M059J (cell line): ENCODE measurements at regions not wholly inside any gene's neighbourhood (a gene's known extent, or its start where the extent isn't known, plus 50 kb on each side); places are given as distances from the start of the nearest gene placed in this dataset.
A peak's percentile ranks its signal among the peaks of the same experiment; 100 is the strongest.

Experiments
- DNase-seq: peaks from one replicate; pipeline ENCODE4 v3.0.0-alpha.2; 2012; ENCODE audit warnings: low read depth

DNA sequence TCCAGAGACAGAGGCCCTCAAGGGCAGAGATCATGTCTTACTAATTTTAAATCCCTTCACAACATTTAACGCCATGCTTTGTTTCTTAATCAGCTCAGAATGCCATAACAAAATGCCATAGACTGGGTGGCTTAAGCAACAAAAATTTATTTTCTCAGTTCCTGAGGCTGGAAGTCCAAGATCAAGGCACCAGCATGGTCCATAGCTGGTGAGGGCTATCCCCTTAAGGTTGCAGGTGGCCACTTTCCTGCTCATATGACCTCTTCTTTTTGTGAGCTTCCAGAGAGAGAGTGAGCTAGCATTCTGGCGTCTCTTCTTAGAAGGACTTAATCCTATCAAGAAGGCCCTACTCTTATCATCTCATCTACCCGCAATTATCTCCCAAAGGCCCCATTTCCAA lies 470.3 kb downstream of the ZNF608 start:
- no peak for DNase-seq

DNA sequence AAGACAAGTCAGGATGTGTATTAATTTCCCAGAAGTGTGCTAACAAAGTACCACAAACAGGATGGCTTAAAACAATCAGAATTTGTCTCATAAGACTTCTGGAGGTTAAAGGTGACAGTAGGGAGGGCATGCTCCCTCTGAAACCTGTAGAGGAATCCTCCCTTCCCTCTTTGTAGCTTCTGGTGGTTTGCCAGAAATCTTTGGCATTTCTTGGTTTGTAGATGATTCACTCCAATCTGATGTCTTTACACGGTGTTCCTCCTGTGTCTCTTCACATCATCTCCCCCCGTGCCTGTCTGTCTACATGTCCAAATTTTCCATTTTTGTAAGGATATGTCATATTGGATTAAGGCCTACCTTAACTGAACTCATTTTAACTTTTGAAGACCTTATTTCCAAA lies 471.5 kb downstream of the ZNF608 start:
- DNase-seq = peak; percentile 75

DNA sequence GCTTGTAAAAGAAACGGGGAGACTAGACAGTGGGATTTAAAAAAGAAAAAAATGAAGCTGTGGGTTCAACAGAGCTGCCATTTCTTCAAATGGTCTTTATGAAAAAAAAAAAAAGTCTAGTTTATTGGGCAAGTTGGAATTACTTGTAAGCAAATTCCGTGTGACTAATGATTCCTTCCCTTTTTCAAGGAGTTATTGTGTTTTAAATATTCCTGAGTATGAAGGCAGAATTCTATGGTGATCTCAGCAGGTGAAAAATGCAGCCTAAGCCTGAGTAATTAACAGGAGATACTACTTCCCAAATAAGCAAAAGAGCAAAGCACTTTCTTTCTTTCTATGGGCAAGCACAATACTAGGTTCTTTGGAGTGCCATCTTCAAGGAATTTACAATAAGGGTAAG lies 481.9 kb downstream of the ZNF608 start:
- DNase-seq = peak; percentile 10

DNA sequence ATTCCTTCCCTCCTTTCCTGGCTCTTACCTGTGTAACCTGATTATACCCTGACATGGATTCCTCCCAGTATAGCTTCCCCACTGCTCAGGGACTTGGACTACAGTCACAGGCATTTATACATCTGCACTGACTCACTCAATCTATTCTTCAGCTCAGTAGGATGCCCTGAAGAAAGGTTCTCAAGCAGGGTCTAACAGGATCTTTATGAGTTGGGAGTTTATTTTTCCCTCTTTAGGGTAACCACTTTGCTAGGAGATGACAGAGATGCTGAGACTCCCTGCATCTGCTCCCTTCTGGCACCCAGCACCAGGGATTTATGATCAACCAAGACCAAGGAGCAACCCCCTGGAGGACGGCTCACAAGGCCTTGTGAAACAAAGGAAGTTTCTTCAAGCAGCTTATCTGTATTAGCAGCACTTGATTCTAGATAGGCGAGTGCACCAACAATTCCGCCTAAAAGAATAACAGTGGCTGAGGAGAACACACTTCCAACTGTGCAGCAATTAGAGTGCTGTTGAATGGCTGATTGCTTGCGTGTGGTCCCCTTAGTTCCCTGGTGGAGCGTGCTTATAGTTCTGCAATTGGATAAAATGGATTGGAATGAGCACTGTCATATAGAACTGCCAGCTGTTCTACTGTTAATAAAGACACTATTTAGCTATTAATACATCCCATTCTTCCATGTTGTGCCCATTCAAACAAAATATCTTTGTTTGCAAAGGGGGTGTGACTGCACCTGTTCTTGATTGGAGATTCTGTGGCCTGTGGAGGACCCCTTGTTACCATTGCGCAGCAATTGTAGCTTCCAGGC lies 482.6 kb downstream of the ZNF608 start:
- DNase-seq = no peak

- DNase-seq = no peak
Measured at GRCh38 chr5:124262991-124263571, 483.4 kb downstream of the ZNF608 start.

- DNase-seq = no peak
Measured at GRCh38 chr5:124262470-124262869, 484.0 kb downstream of the ZNF608 start.

- DNase-seq = no peak
Measured at GRCh38 chr5:124261848-124262247, 484.6 kb downstream of the ZNF608 start.

DNA sequence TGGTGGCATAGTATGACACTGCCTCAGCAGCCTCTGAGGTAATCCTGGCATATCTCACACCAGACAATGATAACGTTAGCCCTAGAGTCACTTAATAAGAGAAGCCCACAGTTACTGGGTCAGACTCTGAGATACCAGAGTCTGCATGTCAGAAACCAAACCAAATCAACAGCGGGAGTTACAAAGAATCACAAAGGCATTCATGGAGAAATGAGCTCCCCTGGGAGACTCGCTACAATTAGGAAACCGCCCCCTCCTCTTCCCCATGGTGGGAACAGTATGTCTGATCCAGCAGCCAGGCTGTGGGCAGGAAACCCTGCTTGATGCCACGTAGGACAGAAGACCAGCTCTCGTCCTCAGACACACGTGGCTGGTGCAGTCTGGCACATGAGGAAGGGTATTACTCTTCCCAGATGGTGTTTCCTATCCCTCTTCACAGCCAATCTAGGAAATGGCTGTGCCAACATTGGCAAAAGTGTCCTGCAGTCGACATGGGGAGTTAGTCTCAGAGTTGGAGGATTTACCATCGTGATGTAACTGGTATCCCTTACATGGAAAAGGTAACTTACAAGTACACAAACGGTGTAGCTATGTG lies 485.4 kb downstream of the ZNF608 start:
- DNase-seq = no peak

DNA sequence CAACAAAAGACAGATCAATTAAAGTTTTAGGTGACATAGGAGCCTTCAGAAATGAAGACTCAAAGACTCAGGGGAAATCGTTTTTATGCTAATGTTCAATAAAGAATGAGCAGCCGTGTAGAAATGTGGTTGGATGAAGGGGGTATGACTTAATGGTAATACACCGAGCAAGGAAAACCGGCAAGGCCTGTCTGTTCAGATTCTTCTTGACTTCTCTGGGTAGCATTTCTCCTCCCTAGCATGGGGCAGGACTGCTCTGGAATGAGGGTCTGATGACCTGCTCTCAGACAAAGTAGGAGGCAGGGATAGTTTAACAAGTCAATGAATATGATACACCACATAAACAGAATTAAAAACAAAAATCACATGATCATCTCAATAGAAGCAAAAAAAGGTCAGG lies 487.4 kb downstream of the ZNF608 start:
- DNase-seq = no peak

DNA sequence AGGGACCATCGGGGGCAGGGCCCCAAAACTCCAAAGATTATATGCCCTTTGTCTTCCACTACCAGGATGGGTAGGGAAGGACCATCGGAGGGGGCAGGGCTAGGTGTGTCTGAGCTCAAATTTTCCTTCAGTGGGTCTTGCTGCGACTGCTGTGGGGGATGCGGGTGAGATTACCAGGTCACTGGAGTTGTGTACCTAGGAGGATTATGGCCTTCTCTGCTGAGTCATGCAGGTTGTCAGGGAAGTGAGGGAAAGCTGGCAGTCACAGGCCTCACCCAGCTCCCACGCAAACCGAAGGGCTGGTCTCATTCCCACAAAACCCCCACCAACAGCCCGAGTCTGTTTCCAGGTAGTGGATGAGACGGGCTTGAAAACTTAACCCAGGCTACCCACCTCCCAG lies 489.4 kb downstream of the ZNF608 start:
- DNase-seq = no peak

DNA sequence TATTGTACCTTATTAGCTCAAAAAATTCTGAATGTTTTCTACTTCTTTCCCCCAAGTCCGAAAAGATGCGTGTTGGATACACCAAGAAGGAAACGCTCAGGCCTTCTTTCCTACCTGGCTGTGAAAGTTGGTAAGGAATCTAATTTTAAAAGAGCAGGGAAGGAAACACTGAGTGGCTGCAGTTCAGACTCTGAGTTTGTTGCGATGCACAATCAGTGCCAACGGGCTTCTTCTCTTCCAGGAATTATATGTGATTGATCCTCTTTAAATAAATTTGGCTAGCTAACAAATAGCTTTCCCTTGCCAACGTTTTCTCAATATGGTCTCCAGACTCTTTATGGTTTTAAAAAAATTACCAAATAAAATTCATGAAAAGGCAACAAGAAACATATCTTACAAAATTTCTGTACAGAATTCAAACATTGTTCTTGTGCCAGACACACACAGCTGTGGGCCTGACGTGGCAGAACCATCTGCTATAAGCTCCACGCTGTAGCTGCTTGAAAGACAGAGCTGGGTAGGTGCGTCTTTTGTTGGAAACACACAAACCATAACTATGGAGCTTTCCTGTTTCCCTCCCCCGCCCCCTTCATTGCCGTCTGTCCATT lies 493.1 kb downstream of the ZNF608 start:
- DNase-seq = no peak

GRCh38 chr5:124252747-124253146 lies 493.7 kb downstream of the ZNF608 start:
- DNase-seq = no peak

GRCh38 chr5:124252191-124252638 lies 494.2 kb downstream of the ZNF608 start:
- DNase-seq = no peak

DNA sequence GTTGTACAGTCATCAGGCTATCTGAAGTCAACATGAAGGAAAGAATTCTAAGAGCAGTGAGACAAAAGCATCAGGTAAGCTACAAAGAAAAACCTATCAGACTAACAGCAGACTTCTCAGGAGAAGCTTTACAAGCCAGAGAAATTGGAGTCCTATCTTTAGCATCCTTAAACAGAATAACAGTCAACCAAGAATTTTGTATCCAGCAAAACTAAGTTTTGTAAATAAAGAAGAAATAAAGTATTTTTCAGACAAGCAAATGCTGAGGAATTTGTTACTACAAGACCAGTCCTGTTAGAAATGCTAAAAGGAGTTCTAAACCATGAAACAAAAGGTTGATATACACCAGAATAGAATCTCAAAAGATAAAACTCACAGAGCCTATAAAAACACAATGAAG lies 501.2 kb downstream of the ZNF608 start:
- DNase-seq = no peak

DNA sequence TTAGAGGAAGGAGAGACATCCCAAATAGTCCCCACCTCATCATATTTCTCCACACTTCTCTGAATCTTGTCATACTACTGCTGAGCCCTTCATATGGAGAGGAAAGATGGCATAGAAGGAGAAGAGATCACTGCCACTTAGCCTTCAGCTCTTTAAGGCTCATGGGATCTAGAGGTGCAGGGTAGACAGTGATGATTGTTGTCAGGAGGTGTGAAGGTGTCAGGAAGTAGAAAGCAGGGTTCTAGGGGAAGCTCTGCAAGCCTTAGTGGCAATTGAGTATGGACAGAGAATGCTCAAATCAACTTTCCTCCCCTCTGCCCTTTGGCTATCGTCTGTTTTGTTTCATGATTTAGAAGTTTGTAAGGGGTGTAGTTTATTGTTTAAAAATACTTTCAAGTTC lies 505.7 kb downstream of the ZNF608 start:
- no peak for DNase-seq

- no peak for DNase-seq
Measured at GRCh38 chr5:124239572-124239971, 506.9 kb downstream of the ZNF608 start.

DNA sequence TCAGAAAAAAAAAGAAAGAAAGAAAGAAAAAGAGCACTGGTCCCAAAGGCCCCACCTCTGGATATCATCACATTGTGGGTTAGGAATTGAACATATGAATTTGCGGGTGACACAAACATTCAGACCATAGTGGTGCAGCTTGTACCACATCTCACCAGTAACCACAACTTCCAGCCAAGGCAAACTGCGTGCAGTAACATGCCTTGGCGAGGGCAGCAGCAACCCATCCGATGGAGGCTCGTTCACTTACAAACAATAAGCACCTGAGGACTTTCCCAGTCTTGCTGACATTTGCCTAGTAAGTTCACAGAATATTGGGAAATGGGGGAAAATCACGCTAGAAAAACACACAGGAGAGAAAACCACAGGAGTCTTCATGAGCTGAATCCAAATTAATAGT lies 508.1 kb downstream of the ZNF608 start:
- DNase-seq = no peak

- no peak for DNase-seq
Measured at GRCh38 chr5:124237206-124237695, 509.2 kb downstream of the ZNF608 start.

GRCh38 chr5:124236361-124237205 lies 509.9 kb downstream of the ZNF608 start:
- no peak for DNase-seq

DNA sequence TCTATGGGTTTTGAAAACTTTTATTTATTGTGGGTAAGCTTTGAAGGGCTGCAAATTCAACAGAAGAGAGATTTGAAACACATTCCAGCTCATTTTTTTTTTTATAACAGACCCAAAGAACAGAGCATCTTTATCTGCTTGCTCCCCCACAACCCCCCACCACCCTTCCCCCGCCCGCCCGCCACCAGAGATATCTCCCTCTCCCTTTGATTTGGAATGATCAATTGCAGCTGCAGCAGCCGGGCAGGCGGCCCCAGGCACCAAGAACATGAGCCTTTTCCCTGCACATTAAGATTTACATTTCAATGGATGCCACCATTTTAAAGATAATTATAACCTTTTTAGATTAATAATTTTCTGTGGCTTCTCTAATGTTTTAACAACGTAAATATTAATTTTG lies 510.9 kb downstream of the ZNF608 start:
- no peak for DNase-seq

DNA sequence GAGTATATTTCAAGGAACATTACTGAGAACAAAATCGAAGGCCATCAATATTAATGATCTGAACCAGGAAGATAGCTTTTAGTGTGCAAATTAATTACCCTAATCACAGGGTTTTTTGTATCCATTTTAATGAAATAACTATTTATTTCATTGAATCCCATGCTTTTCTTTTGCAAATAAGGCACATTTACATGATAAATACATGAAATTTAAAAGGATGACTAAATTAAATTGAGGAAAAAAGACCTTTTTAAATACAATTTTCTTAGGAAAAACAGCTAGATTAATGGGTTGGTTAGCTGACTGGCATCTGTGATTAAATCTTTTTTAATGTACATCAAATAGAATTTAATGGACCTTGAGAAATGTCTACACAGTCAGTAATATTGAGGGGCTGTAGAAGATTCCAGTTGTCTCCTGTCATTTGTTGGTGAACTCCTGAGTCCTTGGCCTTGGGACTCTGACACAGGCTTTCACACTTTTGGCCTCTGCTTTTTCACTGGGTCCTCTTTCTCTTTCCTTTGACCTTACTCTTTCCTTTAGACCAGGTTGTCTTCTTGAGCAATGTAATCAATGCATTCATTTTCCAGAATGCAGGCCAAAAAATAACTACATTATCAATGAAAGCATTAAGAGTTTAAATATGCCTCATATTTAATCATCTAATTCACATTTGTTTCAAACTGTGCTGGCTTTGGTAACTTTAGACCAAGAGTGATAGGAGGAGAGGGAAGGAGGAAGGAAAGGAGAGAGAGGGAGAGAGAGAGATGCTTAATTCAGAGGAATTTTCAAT lies 511.5 kb downstream of the ZNF608 start:
- DNase-seq = no peak
